Upper lobe of left lung (tissue), 6 donors: ENCODE measurements at regions not wholly inside any gene's neighbourhood (a gene's known extent, or its start where the extent isn't known, plus 50 kb on each side); places are given as distances from the start of the nearest gene placed in this dataset.
A peak's percentile ranks its signal among the peaks of the same experiment; 100 is the strongest.

Experiments
- ATAC-seq, 2 donors: fragments of 200-7000 bp; cut with Tn5 transposase; one replicate each; pipeline ENCODE4 v1.9.1; 2022; ENCODE audit warnings: mild to moderate bottlenecking in 2 of 2, moderate library complexity in 2 of 2; ENCODE audit not compliant: low FRiP score in 2 of 2
- DNase-seq, 2 donors: peaks; one replicate each; pipeline ENCODE4 v3.0.0-alpha.2; 2019 to 2020
- H3K27ac ChIP-seq, 4 donors: fragments of 200-600 bp; sonication (generic); one replicate each; pipeline ENCODE4 v1.5.1; 2016 to 2019
- H3K27me3 ChIP-seq, 4 donors: fragments of 200-600 bp; sonication (generic); one replicate each; pipeline ENCODE4 v1.5.1; 2017 to 2019
- H3K36me3 ChIP-seq, 4 donors: fragments of 200-600 bp; sonication (generic); one replicate each; pipeline ENCODE4 v1.5.1; 2016 to 2019
- H3K4me1 ChIP-seq, 4 donors: fragments of 200-600 bp; sonication (generic); one replicate each; pipeline ENCODE4 v1.5.1; 2018 to 2019
- H3K4me3 ChIP-seq, 4 donors: fragments of 200-600 bp; sonication (generic); one replicate each; pipeline ENCODE4 v1.5.1; 2017 to 2019; ENCODE audit warnings: mild to moderate bottlenecking in 2 of 4, moderate library complexity in 1 of 4
- H3K9me3 ChIP-seq, 4 donors: fragments of 200-600 bp; sonication (generic); one replicate each; pipeline ENCODE4 v1.5.1; 2018 to 2019
- EP300 ChIP-seq, 4 donors: sonication (generic); formaldehyde crosslinking; IDR thresholded peaks; one replicate each; pipeline ENCODE4 v1.5.1; 2017; ENCODE audit warnings: antibody characterized with exemption in 4 of 4, control low read depth in 2 of 4
- POLR2A ChIP-seq, 4 donors: fragments of 450-650 bp; IDR thresholded peaks; one replicate each; pipeline ENCODE4 v1.5.1; 2016 to 2017; ENCODE audit warnings: antibody characterized with exemption in 4 of 4, mild to moderate bottlenecking in 2 of 4
- POLR2AphosphoS5 ChIP-seq, 2 donors: sonication (generic); formaldehyde crosslinking; IDR thresholded peaks; one replicate each; pipeline ENCODE4 v1.5.1; 2017; ENCODE audit warnings: antibody characterized with exemption in 2 of 2
- whole genome bisulfite sequencing, 2 donors: methylation state at CpG; one replicate each; pipeline ENCODE4 v1.1.5; 2017 to 2018; 5-methylcytosine and 5-hydroxymethylcytosine counted together
- TF ChIP-seq, protein P1 (sequence below), 6 experiments: fragments of 450-650 bp in 4 of 6; fragments of 200-600 bp in 2 of 6; sonication (generic) in 2 of 6; IDR thresholded peaks; one replicate each; pipeline ENCODE4 v1.5.1; 2016 to 2019; ENCODE audit warnings: antibody characterized with exemption in 6 of 6
- donor health status: DM: no; HTN: no; CAD: no; lungs with moderate emphysema.
- donor health status: DM: no; HTN: yes; CAD: no; lungs with severe emphysema.

- Histone ChIP-seq H3K27ac (peak overlapping the region in 2 of 4 donors; percentile 11 to 27), H3K9me3 (peaks cover 0 to under 1% (median 0%) of the 10 kb centered on the region in 4 donors), H3K4me1 (no peaks in the 10 kb centered on the region), H3K36me3 (no peaks in the 10 kb centered on the region), H3K27me3 (no peaks in the 10 kb centered on the region), H3K4me3 (no peak overlapping the region)
- WGBS, 2 donors: 82 to 84% methylated on average over 3 of the region's 3 CpGs
- TF ChIP-seq, protein P1, sequence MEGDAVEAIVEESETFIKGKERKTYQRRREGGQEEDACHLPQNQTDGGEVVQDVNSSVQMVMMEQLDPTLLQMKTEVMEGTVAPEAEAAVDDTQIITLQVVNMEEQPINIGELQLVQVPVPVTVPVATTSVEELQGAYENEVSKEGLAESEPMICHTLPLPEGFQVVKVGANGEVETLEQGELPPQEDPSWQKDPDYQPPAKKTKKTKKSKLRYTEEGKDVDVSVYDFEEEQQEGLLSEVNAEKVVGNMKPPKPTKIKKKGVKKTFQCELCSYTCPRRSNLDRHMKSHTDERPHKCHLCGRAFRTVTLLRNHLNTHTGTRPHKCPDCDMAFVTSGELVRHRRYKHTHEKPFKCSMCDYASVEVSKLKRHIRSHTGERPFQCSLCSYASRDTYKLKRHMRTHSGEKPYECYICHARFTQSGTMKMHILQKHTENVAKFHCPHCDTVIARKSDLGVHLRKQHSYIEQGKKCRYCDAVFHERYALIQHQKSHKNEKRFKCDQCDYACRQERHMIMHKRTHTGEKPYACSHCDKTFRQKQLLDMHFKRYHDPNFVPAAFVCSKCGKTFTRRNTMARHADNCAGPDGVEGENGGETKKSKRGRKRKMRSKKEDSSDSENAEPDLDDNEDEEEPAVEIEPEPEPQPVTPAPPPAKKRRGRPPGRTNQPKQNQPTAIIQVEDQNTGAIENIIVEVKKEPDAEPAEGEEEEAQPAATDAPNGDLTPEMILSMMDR (IDR thresholded peaks at IDR 0.05): no peak
- TF ChIP-seq POLR2A (IDR thresholded peaks at IDR 0.05) (no peak), EP300 (IDR thresholded peaks at IDR 0.05) (no peak), POLR2AphosphoS5 (IDR thresholded peaks at IDR 0.05) (no peak)
- DNase-seq (no peak), ATAC-seq (no peak)
Observed at GRCh38 chr2:191512874-191513273, 165.1 kb upstream of the NABP1 start.

DNA sequence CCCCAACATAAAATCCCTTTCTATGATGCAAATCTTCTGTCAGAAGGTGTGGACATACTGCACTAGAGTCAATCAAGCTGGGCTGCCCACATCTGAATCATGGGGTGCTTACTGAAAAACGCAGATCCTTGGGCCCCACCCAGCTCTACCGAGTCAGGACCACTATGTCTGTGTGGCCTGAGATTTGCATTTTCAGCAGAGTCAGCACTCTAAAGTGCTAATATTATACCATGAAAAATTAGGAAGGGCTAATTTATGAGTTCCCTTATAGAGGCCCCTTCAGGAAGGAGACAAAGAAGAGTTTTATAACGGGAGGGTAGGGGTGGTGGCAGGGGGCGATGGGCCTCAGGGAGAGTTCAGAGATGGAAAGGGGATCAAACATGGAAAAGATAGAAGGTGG is 163.3 kb upstream of the NABP1 start:
- no peak for ATAC-seq

DNA sequence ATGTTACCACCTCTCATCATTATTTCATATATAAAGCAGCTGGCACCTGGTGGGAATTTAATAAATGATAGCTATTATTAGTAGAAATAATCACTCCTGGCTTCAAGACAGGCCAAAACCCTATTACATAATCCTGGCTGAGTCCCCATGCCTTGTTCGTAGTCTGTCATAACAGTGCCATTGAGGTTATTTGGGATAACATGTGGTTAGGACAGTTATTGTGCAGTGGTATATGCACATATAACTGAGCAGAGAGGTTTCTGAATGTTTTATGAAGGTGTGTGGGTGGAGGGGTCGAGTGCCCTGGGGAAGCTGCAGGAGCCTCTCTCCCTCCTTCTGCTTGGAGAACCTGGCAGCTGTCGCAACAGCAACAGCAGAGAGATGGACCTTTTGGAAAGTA is 162.4 kb upstream of the NABP1 start:
- Histone ChIP-seq H3K4me1 (no peaks in the 10 kb centered on the region), H3K27ac (no peak overlapping the region), H3K27me3 (no peaks in the 10 kb centered on the region), H3K9me3 (no peaks in the 10 kb centered on the region), H3K36me3 (no peaks in the 10 kb centered on the region), H3K4me3 (no peak overlapping the region)
- peak in 1 of 2 donors; percentile 31 for ATAC-seq
- no peak for DNase-seq
- TF ChIP-seq POLR2A (IDR thresholded peaks at IDR 0.05) (no peak), POLR2AphosphoS5 (IDR thresholded peaks at IDR 0.05) (no peak), EP300 (IDR thresholded peaks at IDR 0.05) (no peak)
- TF ChIP-seq, protein P1 (IDR thresholded peaks at IDR 0.05): no peak
- WGBS, 2 donors: 71 to 77% methylated on average over 3 of the region's 3 CpGs

More for the DNA sequence above, 163.3 kb upstream of the NABP1 start:
- DNase-seq: no peak
- TF ChIP-seq, protein P1 (IDR thresholded peaks at IDR 0.05): no peak
- TF ChIP-seq POLR2AphosphoS5 (IDR thresholded peaks at IDR 0.05): no peak
- no peaks in the 10 kb centered on the region for H3K27me3 ChIP-seq
- 56 to 67% methylated on average over 3 of the region's 4 CpGs for WGBS, 2 donors
- no peaks in the 10 kb centered on the region for H3K4me1 ChIP-seq
- H3K27ac ChIP-seq: no peak overlapping the region
- H3K4me3 ChIP-seq: no peak overlapping the region
- H3K36me3 ChIP-seq: no peaks in the 10 kb centered on the region
- no peaks in the 10 kb centered on the region for H3K9me3 ChIP-seq

- WGBS, 2 donors: 83 to 84% methylated on average over 4 of the region's 4 CpGs
- TF ChIP-seq EP300 (IDR thresholded peaks at IDR 0.05) (no peak), POLR2AphosphoS5 (IDR thresholded peaks at IDR 0.05) (no peak), POLR2A (IDR thresholded peaks at IDR 0.05) (no peak)
- TF ChIP-seq, protein P1 (IDR thresholded peaks at IDR 0.05): no peak
- Histone ChIP-seq H3K27ac (no peak overlapping the region), H3K4me3 (no peak overlapping the region), H3K36me3 (no peaks in the 10 kb centered on the region), H3K4me1 (no peaks in the 10 kb centered on the region), H3K9me3 (no peaks in the 10 kb centered on the region), H3K27me3 (no peaks in the 10 kb centered on the region)
- DNase-seq (no peak), ATAC-seq (no peak)
Observed at GRCh38 chr2:191516260-191516659, 161.7 kb upstream of the NABP1 start.

DNA sequence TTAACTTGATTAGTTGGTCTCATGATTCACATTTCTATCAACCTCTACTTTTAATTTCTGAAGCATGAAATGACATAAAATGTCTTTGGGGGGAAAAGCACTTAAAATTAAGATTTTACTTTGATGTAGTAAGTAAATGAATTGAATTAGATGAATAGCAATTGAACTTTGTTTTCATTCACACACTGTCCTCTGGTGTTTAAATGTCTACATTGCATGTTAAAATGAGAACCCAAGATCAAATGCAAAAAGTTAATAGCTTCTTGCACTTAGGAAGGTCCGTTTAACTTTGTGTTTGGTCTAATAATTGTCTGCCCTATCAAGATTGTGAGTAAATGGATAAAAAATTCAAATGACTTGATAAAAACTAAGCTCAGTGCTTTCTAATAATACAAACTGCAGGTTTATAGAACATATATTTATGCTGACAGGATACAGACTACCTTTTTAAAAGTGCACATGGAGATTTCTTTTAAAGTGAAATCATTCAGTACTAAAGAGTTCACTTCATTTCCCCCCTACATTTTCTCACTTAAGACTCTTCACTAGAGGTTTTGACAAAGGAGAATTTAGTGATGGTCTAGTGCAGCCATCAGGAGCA is 156.2 kb upstream of the NABP1 start:
- H3K9me3 ChIP-seq: no peaks in the 10 kb centered on the region
- no peak overlapping the region for H3K27ac ChIP-seq
- 26 to 33% methylated on average over 1 of the region's 1 CpG for WGBS, 2 donors
- H3K27me3 ChIP-seq: no peaks in the 10 kb centered on the region
- DNase-seq (no peak), ATAC-seq (no peak)
- H3K4me1 ChIP-seq: no peaks in the 10 kb centered on the region
- TF ChIP-seq, protein P1 (IDR thresholded peaks at IDR 0.05): peak; percentile 70 to 75 (median 72)
- no peak for TF ChIP-seq POLR2AphosphoS5 (IDR thresholded peaks at IDR 0.05)
- H3K36me3 ChIP-seq: no peaks in the 10 kb centered on the region
- no peak overlapping the region for H3K4me3 ChIP-seq
